GM23248 (cell line): ENCODE measurements at regions not wholly inside any gene's neighbourhood (a gene's known extent, or its start where the extent isn't known, plus 50 kb on each side); places are given as distances from the start of the nearest gene placed in this dataset.

Experiments used
- EZH2 ChIP-seq: fragments of 200-600 bp; sonication (generic); IDR thresholded peaks from 2 replicates; pipeline ENCODE4 v1.6.1; 2018; ENCODE audit warnings: antibody characterized with exemption, mild to moderate bottlenecking; ENCODE audit not compliant: insufficient read depth, poor library complexity, severe bottlenecking
- EZH2phosphoT487 ChIP-seq: fragments of 200-600 bp; sonication (generic); IDR thresholded peaks from 2 replicates; pipeline ENCODE4 v1.6.1; 2018; ENCODE audit warnings: antibody characterized with exemption, moderate library complexity, mild to moderate bottlenecking, low read depth; ENCODE audit not compliant: insufficient read depth

- TF ChIP-seq EZH2phosphoT487 (no peak), EZH2 (no peak)
Measured at GRCh38 chr4:132427125-132427524, 722.0 kb upstream of the PCDH10 start.
